GM18508 (cell line): ENCODE measurements at regions not wholly inside any gene's neighbourhood (a gene's known extent, or its start where the extent isn't known, plus 50 kb on each side); places are given as distances from the start of the nearest gene placed in this dataset.

Source experiments
- ATAC-seq: cut with Tn5 transposase; IDR thresholded peaks from one replicate; pipeline ENCODE4 v1.9.1; 2021; ENCODE audit warnings: moderate number of reproducible peaks; ENCODE audit not compliant: insufficient read depth, unreplicated experiment

DNA sequence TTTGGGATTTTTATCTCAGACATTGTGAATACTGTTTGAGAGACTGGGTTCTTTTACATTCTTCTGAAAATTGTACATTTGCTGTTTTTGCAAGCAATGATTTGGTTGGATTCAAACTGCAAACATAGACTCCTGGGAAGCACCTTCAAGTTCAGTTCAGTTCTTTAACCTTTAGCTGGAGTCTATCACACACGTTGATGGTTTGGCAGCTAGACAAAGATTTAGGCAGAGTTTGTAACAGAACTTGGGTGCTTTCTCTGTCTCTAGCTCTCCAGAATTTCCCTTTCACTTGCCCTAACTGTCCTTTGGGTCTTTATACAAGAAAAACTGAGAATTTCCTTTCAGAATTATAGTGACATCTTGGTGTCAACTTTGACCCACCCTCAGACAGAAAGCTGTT, 556.6 kb downstream of the DIAPH3 start:
- no peak for ATAC-seq

DNA sequence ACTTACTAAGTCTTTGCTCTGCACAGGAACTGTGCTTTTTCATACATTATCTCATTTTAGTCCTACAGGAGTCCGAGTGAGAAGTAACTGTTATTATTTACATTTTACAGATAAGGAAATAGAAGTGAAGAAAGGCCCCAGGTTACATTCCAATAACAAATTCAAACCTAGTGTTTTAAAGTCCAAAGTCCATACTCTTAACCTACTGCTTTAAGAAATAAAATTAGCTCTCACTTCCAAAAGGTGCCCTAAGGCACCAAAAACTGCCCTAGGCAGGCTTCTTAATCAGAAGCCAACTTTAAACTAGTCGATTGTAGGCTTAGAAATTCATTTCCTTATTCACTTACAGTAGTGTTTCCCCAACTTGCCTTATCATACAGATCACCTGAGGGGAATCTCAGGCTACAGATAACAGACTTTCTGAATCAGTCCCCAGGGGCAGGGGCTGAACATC, 555.9 kb downstream of the DIAPH3 start:
- ATAC-seq: no peak

DNA sequence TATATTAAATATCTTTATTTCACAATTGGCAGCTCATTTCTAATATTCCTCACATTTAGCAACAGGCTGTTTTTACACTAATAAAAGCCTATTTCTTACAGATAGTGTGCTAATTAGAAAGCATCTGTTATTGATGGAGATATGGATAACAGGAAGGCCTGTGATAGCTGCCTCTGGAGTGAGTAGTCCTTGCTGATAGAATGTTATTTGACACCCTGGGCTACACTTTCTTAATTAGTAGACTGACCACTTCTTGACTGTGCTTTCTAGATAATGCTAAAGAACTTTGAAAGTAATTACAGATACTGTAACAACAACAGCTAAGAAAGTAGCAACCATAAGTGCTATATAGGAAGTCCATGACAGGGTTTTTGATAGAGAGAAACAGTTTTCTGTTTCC, 554.3 kb downstream of the DIAPH3 start:
- ATAC-seq: no peak
